HEK293 (cell line): ENCODE measurements at regions not wholly inside any gene's neighbourhood (a gene's known extent, or its start where the extent isn't known, plus 50 kb on each side); places are given as distances from the start of the nearest gene placed in this dataset.

ENCODE experiments used
- ATF2 ChIP-seq: fragments of 450-650 bp; formaldehyde crosslinking; IDR thresholded peaks from 2 replicates; pipeline ENCODE4 v1.5.1; 2016; ENCODE audit warnings: missing biosample characterization, missing genetic modification characterization, low read depth
- PATZ1 ChIP-seq: fragments of 450-650 bp; formaldehyde crosslinking; IDR thresholded peaks from 2 replicates; pipeline ENCODE4 v1.5.1; 2016; ENCODE audit warnings: missing biosample characterization, missing genetic modification characterization
- PRDM10 ChIP-seq: fragments of 450-650 bp; formaldehyde crosslinking; IDR thresholded peaks from 2 replicates; pipeline ENCODE4 v1.5.1; 2016; ENCODE audit warnings: missing biosample characterization, missing genetic modification characterization
- TF ChIP-seq, protein P1 (sequence below): fragments of 450-650 bp; formaldehyde crosslinking; IDR thresholded peaks from 2 replicates; pipeline ENCODE4 v1.5.1; 2016; ENCODE audit warnings: missing biosample characterization, missing genetic modification characterization
- TF ChIP-seq, protein P2 (sequence below): fragments of 450-650 bp; IDR thresholded peaks from 2 replicates; pipeline ENCODE4 v1.5.1; 2018; ENCODE audit warnings: missing biosample characterization, mild to moderate bottlenecking, missing genetic modification characterization

DNA sequence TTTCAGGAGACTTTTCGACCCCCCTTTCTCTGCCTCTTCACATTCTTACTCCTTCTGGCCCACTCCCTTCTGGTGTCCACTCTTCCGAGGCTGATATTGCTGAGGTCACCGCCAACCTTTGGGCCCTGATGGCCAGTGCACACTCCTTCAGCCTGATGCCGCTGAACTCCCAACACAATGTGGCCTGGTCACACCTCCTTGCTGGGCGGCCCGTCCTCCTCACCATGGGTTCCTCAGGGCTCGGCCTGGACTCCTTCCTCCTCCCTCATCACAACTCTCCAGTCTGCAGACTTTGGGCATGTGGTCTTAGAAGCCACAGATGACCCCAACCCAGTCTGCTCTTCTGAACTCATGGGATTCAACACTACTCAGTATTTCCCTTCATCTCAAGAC is 583.0 kb upstream of the MGMT start:
- TF ChIP-seq PATZ1 (tag by site-specific recombination) (no peak), ATF2 (tag by site-specific recombination) (no peak), PRDM10 (no peak)
- TF ChIP-seq, protein P1, sequence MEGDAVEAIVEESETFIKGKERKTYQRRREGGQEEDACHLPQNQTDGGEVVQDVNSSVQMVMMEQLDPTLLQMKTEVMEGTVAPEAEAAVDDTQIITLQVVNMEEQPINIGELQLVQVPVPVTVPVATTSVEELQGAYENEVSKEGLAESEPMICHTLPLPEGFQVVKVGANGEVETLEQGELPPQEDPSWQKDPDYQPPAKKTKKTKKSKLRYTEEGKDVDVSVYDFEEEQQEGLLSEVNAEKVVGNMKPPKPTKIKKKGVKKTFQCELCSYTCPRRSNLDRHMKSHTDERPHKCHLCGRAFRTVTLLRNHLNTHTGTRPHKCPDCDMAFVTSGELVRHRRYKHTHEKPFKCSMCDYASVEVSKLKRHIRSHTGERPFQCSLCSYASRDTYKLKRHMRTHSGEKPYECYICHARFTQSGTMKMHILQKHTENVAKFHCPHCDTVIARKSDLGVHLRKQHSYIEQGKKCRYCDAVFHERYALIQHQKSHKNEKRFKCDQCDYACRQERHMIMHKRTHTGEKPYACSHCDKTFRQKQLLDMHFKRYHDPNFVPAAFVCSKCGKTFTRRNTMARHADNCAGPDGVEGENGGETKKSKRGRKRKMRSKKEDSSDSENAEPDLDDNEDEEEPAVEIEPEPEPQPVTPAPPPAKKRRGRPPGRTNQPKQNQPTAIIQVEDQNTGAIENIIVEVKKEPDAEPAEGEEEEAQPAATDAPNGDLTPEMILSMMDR (tag by site-specific recombination): no peak
- TF ChIP-seq, protein P2, sequence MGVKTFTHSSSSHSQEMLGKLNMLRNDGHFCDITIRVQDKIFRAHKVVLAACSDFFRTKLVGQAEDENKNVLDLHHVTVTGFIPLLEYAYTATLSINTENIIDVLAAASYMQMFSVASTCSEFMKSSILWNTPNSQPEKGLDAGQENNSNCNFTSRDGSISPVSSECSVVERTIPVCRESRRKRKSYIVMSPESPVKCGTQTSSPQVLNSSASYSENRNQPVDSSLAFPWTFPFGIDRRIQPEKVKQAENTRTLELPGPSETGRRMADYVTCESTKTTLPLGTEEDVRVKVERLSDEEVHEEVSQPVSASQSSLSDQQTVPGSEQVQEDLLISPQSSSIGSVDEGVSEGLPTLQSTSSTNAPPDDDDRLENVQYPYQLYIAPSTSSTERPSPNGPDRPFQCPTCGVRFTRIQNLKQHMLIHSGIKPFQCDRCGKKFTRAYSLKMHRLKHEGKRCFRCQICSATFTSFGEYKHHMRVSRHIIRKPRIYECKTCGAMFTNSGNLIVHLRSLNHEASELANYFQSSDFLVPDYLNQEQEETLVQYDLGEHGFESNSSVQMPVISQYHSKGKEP (tag by site-specific recombination): no peak
